ENCODE measurements at regions not wholly inside any gene's neighbourhood (a gene's known extent, or its start where the extent isn't known, plus 50 kb on each side); places are given as distances from the start of the nearest gene placed in this dataset.

DNA sequence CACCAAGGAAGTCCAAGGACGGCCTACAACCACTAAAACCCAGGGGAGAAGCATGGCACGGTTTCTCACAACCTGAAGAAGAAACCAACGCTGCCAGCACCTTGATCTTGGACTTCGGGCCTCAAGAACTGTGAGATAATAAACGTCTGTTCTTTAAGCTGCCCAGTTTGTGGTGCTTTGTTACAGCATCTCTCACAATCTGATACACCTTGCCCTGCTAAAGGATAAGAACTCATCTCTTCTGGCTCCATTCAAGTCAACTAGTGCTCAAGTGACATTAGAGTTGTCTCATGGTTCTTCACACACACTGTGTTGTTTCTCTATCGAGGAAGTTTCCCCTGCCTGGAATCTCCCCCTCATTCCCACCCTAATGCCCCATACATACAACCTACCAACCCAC is 314.4 kb upstream of the RUNX1 start:
- in situ Hi-C loops (cut with HindIII; ENCODE audit: low sequenced_read_pairs) = no loop called here

DNA sequence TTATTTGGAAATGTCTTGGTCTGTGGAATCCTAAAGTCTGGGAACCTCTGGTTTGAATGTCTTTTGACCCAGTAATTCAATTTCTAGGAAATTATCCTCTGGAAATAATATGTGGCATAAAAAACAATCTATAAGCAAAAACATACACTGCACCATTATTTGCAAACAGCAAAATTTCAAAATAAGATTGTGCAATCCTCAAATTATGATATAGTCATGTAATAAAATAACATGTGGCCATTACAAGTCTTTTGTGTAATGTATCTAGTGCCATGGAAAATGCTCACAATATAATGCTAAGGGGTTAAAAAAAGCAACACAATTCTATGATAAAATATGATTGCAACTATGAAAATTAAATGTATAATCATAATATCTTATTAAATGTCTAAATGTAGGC is 312.9 kb upstream of the RUNX1 start:
- DNase-seq (ENCODE audit: low spot score) = no peak
- in situ Hi-C loops (cut with HindIII; ENCODE audit: low sequenced_read_pairs) = no loop called here

More for the DNA sequence above, 314.4 kb upstream of the RUNX1 start:
- DNase-seq (ENCODE audit: low spot score) = no peak

DNA sequence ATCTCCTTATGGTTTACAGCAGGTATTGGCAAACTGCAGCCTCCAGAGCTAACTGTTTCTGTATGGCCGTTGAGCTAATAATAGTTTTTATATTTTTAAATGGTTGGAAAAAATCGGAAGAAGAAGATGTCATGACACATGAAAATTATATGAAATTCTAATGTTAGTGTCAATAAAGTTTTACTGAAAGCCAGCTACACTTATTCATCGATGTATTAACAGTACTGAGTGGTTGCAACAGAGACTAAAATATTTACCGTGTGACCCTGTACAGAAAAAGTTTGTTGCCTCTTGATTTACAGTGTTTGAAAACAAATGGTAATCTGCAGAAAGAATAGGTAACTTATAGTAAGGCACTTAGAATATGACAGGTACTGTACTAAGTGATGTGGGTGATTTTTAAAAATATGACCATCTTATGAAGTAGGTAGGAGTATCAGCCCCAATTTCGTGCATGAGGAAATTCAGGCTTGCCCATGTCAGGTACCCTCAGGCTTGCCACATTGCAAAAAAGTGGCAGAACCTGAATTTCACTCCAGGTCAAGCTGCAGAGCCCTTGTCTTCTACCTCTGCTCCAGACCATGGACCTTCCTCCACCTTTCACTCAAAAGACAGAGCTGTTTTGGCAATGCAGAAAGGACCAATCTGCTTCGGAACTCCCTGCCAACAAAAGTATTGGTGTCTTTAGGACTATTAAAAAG is 311.9 kb upstream of the RUNX1 start:
- in situ Hi-C loops (cut with HindIII; ENCODE audit: low sequenced_read_pairs) = no loop called here

DNA sequence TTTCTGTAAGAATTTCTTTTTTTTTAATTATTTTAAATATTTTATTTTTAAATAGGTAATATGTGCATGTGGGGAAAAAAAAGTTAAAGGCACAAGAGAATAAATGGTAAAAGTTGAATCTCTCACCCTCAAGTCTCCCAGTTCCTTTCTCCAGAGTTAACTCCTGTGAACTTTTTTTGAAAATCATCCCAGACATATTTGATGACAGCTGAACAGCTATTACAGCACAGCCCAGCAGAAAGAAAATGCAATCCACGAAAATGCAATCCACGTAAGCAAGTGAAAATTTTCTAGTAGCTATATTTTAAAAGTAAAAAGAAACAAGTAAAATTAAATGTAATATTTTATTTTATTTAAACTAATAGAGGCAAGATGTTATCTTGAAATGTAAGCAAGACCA is 310.0 kb upstream of the RUNX1 start:
- no peak for DNase-seq (ENCODE audit: low spot score)
- in situ Hi-C loops (cut with HindIII; ENCODE audit: low sequenced_read_pairs) = no loop called here

More for the DNA sequence above, 311.9 kb upstream of the RUNX1 start:
- DNase-seq (ENCODE audit: low spot score) = no peak

- in situ Hi-C loops (cut with HindIII; ENCODE audit: low sequenced_read_pairs) = no loop called here
- DNase-seq (ENCODE audit: low spot score) = no peak
Observed at GRCh38 chr21:35358008-35358407, 308.9 kb upstream of the RUNX1 start.

DNA sequence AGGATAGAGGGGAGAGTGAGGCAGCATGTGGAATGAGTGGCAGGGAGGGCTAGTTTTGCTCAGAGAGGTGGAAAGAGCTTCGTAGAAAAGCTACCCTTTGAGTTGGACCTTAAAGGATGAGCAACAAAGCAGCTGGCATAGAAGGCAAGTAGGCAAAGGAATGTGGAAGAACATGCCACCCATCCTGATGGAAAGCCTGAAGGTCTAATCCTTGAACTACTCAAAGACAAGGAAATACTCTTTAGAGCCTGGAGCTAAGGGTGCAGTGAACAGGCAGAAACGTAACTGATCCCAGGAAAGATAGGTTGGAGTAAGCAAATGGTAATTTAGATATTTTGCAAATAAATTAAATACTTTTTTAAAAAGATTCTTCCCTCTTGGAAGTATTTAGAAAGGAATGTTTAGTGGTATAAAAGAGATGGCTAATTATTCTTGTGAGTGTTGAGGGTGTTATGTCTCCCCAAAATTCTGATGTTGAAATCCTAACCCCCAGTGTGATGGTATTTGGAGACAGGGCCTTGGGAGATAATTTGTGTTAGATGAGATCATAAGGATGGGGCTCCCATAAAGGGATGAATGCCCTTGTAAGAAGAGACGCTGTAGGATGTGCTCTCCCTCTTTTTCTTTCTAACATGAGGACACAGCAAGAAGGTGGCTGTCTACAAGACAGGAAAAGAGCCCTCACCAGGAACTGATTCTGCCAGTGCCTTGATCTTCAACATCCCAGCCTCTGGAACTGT is 308.1 kb upstream of the RUNX1 start:
- no peak for DNase-seq (ENCODE audit: low spot score)
- in situ Hi-C loops (cut with HindIII; ENCODE audit: low sequenced_read_pairs) = no loop called here

DNA sequence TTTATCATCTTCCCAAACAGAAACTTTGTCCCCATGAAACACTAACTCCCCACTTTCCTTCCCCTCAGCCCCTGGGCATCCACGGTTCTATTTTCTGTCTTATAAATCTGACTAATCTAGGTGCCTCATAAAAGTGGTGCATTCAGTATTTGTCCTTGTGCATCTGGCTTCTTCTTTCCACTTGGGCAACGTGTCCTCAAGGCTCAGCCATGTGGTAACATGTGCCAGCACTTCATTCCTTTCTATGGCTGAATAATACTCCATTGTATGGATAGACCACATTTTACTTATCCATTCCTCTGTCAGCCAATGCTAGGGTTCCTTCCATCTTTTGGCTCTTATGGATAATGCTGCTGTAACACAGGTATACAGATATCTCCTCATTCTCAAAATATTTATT is 305.0 kb upstream of the RUNX1 start:
- in situ Hi-C loops (cut with HindIII; ENCODE audit: low sequenced_read_pairs) = no loop called here
- no peak for DNase-seq (ENCODE audit: low spot score)

DNA sequence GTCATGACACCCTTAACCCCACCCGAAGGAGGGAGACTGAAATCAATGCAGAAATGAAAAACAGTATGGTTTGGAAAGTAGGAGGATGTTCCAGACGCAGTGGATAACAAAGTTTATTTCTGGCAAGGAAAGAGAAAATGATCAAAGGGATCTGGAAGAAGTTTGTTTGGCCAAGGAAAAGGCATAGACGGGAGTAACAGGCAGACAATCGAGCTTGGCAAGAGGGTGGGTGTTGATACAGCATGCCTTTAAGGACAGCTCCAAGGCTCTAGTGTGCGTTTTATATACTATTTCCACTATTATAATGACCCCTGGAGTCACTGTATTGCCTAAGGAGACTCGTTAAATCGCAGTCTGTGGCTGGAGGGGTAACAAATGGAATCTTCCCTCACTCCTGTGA is 303.7 kb upstream of the RUNX1 start:
- DNase-seq (ENCODE audit: low spot score) = no peak
- in situ Hi-C loops (cut with HindIII; ENCODE audit: low sequenced_read_pairs) = no loop called here

DNA sequence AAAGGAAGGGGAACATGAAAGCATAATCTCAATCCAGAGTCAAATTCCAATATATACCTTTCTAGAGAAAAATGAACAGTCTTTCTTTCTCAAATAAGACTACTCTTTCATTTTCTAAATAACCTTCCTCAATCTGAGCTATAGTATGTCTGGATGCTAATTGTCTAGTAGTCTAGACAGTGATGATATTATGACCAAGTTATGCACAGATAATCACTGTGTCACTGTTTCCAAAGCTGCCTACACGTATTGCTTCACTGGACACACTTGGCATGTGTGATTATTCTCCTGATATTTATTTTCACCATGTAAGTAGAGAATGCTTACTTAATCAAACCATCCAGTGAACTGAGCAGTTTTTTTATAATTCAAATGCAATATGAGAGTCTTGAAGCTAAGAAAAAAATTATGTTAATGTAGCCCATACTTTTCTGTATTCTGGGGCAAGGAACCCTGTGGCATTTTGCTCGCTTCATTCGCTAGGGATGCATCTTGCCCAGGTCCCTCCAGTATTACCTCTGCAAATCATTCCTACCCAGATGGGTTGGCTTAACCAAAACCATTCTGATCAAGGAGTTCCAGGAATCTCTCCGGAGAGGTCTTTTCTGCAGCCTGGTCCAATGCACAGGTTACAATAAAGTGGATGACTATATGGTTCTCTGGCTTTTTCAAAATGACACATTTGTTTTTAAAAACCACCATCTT is 303.1 kb upstream of the RUNX1 start:
- in situ Hi-C loops (cut with HindIII; ENCODE audit: low sequenced_read_pairs) = no loop called here
- no peak for DNase-seq (ENCODE audit: low spot score)

DNA sequence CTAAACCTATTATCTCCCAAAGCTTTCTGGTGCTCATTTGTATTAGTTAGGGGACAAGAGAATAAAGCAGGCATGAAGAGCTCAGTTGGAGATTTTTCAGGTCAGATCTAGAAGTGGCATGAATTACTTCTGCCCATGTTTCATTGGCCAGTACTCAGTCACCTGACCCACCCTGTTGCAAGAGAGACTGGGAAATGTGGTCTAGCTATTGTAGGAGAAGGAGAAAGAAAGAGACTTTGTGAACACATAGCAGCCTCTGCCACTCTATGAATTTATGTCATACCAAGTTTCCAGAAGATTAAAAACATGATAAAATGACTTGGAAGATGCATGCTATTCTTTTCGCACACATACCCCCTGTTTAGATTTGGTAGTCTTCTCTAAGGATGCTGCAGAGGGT is 302.3 kb upstream of the RUNX1 start:
- in situ Hi-C loops (cut with HindIII; ENCODE audit: low sequenced_read_pairs) = no loop called here
- no peak for DNase-seq (ENCODE audit: low spot score)

DNA sequence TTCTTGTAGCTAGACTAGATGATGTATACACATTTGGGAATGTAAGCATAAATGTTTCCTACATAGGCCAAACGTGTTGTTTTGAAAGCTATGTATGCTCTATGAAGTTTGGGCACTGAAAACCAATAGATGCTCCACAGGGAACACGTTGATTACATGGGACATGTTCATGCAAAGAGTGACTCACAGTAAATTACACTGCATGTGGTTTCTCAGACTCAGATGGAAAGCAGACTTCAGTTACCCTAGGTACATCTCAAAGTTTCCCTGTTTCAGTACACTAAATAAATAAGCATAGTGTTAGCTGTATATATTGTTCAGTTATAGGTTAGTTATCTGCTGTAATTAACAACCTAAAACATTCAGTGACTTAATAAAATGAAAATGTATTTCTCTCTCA is 301.9 kb upstream of the RUNX1 start:
- in situ Hi-C loops (cut with HindIII; ENCODE audit: low sequenced_read_pairs) = no loop called here
- no peak for DNase-seq (ENCODE audit: low spot score)

- no peak for DNase-seq (ENCODE audit: low spot score)
- in situ Hi-C loops (cut with HindIII; ENCODE audit: low sequenced_read_pairs) = no loop called here
Observed at GRCh38 chr21:35349376-35350080, 300.4 kb upstream of the RUNX1 start.

DNA sequence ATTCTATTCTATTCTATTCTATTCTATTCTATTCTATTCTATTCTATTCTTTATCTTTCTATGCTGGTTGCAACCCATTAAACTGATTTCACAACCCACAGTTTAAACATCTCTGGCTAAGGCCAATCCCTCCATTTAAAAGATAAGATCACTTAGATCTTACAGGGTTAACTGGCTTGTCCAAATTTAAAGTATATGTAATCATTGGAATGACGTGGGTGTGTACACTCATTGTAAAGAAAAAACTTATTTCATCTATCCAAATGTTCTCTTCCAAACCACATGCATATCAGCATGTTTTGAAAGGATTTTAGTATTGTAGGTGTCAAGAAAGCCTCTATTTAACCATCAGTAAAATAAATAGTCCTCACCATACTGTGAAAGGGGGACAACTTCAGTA is 299.6 kb upstream of the RUNX1 start:
- DNase-seq (ENCODE audit: low spot score) = no peak
- in situ Hi-C loops (cut with HindIII; ENCODE audit: low sequenced_read_pairs) = no loop called here

DNA sequence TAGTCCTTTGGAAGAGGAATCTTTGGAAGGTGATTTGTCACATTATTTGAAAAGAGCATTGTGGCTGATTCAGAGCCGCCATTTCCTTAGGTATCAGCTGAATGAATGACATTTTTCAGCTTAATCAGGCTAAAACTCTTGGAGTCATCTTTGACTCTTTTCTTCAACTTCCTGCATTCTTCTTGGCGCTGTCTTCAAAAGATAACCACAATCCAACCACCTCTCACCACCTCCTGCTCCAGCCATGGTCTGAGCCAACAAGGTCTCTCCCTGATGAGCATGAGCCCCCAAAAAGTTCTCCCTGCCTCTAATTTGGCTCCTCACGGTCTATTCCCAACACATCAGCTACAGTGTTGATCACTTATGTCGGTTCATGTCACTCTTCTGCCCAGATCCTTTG is 297.6 kb upstream of the RUNX1 start:
- DNase-seq (ENCODE audit: low spot score) = no peak
- in situ Hi-C loops (cut with HindIII; ENCODE audit: low sequenced_read_pairs) = no loop called here

DNA sequence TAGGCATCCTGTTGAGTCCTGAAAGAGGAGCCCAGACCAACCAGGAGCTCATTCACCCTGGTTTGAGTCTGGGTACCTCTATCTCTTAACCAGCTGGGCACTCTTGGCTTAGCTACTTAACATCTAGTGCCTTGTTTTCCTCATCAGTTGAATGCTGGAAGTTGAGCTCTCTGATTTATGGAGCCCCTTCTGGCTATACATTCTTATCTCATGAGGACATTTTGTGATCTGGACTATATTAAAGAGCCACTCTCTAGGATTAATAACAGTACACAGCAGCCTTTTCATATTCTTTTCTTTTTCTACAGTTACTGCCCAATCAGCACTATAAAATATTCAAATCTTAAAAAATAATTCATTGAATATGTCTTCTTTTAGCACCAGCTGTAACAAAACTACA is 296.9 kb upstream of the RUNX1 start:
- in situ Hi-C loops (cut with HindIII; ENCODE audit: low sequenced_read_pairs) = no loop called here
- DNase-seq (ENCODE audit: low spot score) = no peak

DNA sequence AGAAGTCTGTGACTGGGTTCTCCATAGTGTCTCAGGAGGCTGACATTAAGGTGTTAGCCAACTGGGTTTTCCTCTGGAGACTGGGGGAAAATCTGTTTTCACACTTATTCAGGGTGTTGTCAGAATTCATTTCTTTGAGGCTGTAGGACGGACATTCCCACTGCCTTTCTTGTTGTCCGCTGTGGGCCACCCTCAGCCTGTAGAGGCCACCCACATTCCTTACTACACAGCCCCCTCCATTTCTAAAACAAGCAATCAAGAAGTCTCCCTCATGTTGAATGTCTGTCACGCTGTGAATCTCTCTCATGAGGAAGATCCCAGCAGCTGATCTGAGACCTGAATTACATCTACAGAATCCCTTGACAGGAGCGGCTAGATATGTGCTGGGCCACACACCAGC is 295.5 kb upstream of the RUNX1 start:
- DNase-seq (ENCODE audit: low spot score) = no peak
- in situ Hi-C loops (cut with HindIII; ENCODE audit: low sequenced_read_pairs) = no loop called here

DNA sequence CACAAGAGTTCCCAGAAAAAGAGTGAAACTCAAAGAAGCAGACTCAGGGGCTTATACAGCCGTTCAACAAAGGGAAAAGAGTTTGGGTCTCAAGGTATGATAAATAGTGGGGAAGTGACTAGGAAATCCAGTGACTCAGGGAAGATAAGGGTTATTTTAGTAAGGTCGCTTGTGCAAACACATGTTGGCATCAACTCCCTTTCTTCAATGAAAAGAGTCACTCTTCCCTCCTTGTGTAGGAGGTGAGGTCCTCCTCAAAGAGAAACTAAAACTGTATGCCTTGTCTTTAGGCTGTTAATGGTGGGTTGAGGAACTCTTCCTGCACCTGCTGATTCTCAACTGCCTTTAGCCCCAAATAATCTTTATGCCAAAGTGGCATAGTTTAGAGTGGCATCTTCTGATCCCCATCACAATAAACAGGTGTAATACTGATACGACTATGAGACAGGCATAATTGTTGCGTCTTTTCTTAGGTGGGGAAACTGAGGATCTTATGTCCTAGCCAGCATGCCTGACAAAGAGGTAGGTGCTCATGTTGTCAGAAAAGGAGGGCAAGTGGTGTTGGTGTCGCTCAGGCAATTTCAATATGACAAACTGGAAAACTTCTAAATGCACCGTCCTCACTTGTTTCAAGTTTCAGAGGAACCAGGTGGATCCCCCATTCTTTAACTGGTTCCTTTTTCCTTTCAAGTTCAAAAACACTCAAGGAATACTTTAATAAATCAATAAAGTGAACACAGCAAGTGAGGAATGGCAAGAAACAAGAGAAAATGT is 294.1 kb upstream of the RUNX1 start:
- no peak for DNase-seq (ENCODE audit: low spot score)
- in situ Hi-C loops (cut with HindIII; ENCODE audit: low sequenced_read_pairs) = no loop called here

- DNase-seq (ENCODE audit: low spot score) = no peak
- in situ Hi-C loops (cut with HindIII; ENCODE audit: low sequenced_read_pairs) = no loop called here
Observed at GRCh38 chr21:35342440-35342839, 293.3 kb upstream of the RUNX1 start.

- in situ Hi-C loops (cut with HindIII; ENCODE audit: low sequenced_read_pairs) = no loop called here
Observed at GRCh38 chr21:35340273-35340672, 291.2 kb upstream of the RUNX1 start.

More at GRCh38 chr21:35340273-35340672, 291.2 kb upstream of the RUNX1 start:
- DNase-seq (ENCODE audit: low spot score) = no peak

All from G401 (cell line).